ENCODE measurements at regions not wholly inside any gene's neighbourhood (a gene's known extent, or its start where the extent isn't known, plus 50 kb on each side); places are given as distances from the start of the nearest gene placed in this dataset.
A peak's percentile ranks its signal among the peaks of the same experiment; 100 is the strongest.

DNA sequence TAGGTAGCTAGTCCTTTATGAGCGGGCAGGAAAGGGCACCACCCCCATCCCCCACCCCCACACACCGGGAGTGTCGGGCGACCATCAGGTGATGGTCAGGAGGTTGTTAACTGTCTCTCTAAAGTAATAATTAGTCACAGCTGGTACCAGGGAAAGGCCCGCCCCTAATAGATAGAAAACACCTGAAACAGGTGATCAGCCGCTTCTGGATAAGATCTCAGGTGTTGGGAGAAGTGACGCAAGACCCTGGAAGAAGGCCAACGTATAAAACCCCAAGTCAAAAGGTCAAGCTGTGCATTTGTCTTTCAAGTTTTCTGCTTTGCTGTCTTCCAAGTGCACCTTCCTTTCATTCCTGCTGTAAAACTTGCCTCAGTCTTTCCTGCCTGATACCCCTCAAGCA lies 59.6 kb upstream of the LINC00305 start:
- no peaks in the 10 kb centered on the region for H3K79me2 ChIP-seq (ENCODE audit: insufficient read depth, low read length)
- H3K9me3 ChIP-seq (ENCODE audit: insufficient read depth, low read length, severe bottlenecking): no peaks in the 10 kb centered on the region
- TF ChIP-seq, protein P1, sequence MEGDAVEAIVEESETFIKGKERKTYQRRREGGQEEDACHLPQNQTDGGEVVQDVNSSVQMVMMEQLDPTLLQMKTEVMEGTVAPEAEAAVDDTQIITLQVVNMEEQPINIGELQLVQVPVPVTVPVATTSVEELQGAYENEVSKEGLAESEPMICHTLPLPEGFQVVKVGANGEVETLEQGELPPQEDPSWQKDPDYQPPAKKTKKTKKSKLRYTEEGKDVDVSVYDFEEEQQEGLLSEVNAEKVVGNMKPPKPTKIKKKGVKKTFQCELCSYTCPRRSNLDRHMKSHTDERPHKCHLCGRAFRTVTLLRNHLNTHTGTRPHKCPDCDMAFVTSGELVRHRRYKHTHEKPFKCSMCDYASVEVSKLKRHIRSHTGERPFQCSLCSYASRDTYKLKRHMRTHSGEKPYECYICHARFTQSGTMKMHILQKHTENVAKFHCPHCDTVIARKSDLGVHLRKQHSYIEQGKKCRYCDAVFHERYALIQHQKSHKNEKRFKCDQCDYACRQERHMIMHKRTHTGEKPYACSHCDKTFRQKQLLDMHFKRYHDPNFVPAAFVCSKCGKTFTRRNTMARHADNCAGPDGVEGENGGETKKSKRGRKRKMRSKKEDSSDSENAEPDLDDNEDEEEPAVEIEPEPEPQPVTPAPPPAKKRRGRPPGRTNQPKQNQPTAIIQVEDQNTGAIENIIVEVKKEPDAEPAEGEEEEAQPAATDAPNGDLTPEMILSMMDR (IDR thresholded peaks at IDR 0.05; ENCODE audit: borderline replicate concordance, extremely low read depth, low read length, poor library complexity, severe bottlenecking): no peak
- no peak for TF ChIP-seq EZH2 (IDR thresholded peaks at IDR 0.05; ENCODE audit: borderline replicate concordance, low read depth, low read length, severe bottlenecking)
- ATAC-seq (ENCODE audit: insufficient read depth, low read depth) (no peak), DNase-seq (no peak)
- H3K27ac ChIP-seq (ENCODE audit: low read length): no peak overlapping the region
- H3K4me1 ChIP-seq (ENCODE audit: insufficient read depth, low read length): peaks cover 7% of the 10 kb centered on the region
- H3K27me3 ChIP-seq (ENCODE audit: insufficient read depth, low read length, poor library complexity): no peaks in the 10 kb centered on the region
- H4K20me1 ChIP-seq (ENCODE audit: insufficient read depth, low read length): no peaks in the 10 kb centered on the region
- H2AFZ ChIP-seq (ENCODE audit: low read depth, low read length): peak overlapping the region; percentile 8
- H3K9ac ChIP-seq (ENCODE audit: low read depth, low read length): no peak overlapping the region
- no peak overlapping the region for H3K4me3 ChIP-seq (ENCODE audit: low read depth in 1 of 2, low read length in 2 of 2)
- H3K4me2 ChIP-seq (ENCODE audit: insufficient read depth, low read length): no peak overlapping the region
- no peaks in the 10 kb centered on the region for H3K36me3 ChIP-seq (ENCODE audit: insufficient read depth, low read length)

DNA sequence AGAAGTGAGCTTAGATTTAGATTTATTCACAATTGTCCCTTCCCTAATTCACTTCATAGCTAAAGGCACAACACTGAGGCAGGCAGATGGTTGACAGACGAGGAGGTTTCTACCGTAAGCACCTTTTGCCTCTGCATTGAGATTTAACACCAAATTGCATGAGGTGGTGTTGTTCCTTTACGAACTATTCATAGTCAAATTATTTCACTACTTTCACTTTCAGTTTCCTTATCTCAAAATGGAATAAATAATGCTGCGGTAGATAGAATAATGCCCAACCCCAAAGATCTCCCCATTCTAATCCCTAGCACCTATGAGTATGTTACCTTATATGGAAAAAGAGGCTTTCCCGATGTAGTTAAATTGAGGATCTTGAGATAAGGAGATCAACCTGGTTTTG lies 58.9 kb upstream of the LINC00305 start:
- DNase-seq: no peak
- Histone ChIP-seq H2AFZ (ENCODE audit: low read depth, low read length) (peak overlapping the region; percentile 8; the same call in 1 of the 2 replicates), H3K27ac (ENCODE audit: low read length) (no peak overlapping the region), H3K4me2 (ENCODE audit: insufficient read depth, low read length) (peak overlapping the region; percentile 58), H3K4me1 (ENCODE audit: insufficient read depth, low read length) (peaks cover 7% of the 10 kb centered on the region), H3K36me3 (ENCODE audit: insufficient read depth, low read length) (no peaks in the 10 kb centered on the region), H4K20me1 (ENCODE audit: insufficient read depth, low read length) (no peaks in the 10 kb centered on the region), H3K79me2 (ENCODE audit: insufficient read depth, low read length) (no peaks in the 10 kb centered on the region), H3K9me3 (ENCODE audit: insufficient read depth, low read length, severe bottlenecking) (no peaks in the 10 kb centered on the region), H3K27me3 (ENCODE audit: insufficient read depth, low read length, poor library complexity) (no peaks in the 10 kb centered on the region), H3K4me3 (ENCODE audit: low read depth in 1 of 2, low read length in 2 of 2) (peak overlapping the region in 1 of 2 experiments; percentile 42; a peak in 1 of 4 replicates), H3K9ac (ENCODE audit: low read depth, low read length) (no peak overlapping the region)
- TF ChIP-seq EZH2 (IDR thresholded peaks at IDR 0.05; ENCODE audit: borderline replicate concordance, low read depth, low read length, severe bottlenecking): no peak
- TF ChIP-seq, protein P1 (IDR thresholded peaks at IDR 0.05; ENCODE audit: borderline replicate concordance, extremely low read depth, low read length, poor library complexity, severe bottlenecking): no peak
- ATAC-seq (ENCODE audit: insufficient read depth, low read depth): peak; percentile 65; the same call in 2 of the 3 replicates

DNA sequence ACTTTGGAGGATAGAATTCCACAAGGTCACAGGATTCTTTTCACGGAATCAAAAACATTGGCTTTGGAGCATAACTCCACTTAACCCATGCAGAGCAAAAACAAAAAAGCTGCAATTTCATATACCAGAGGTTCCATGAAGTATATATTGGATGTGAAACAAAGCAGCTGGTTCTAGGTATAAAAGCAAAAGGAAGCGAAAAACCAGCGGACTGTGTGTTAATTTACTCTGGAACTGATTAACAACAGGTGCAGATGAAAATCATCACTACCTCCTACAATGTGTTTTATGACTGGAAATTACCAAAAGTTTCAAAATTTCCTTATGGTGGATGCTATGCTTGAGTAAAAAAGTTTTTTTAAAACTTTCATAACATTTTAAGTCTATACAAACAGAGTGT lies 54.4 kb upstream of the LINC00305 start:
- Histone ChIP-seq H3K4me2 (ENCODE audit: insufficient read depth, low read length) (no peak overlapping the region), H3K27me3 (ENCODE audit: insufficient read depth, low read length, poor library complexity) (peaks cover 6% of the 10 kb centered on the region), H3K4me1 (ENCODE audit: insufficient read depth, low read length) (peaks cover 7% of the 10 kb centered on the region), H4K20me1 (ENCODE audit: insufficient read depth, low read length) (no peaks in the 10 kb centered on the region), H2AFZ (ENCODE audit: low read depth, low read length) (no peak overlapping the region), H3K4me3 (ENCODE audit: low read depth in 1 of 2, low read length in 2 of 2) (no peak overlapping the region), H3K79me2 (ENCODE audit: insufficient read depth, low read length) (no peaks in the 10 kb centered on the region), H3K9me3 (ENCODE audit: insufficient read depth, low read length, severe bottlenecking) (no peaks in the 10 kb centered on the region), H3K36me3 (ENCODE audit: insufficient read depth, low read length) (no peaks in the 10 kb centered on the region), H3K27ac (ENCODE audit: low read length) (no peak overlapping the region), H3K9ac (ENCODE audit: low read depth, low read length) (no peak overlapping the region)
- no peak for DNase-seq
- no peak for ATAC-seq (ENCODE audit: insufficient read depth, low read depth)
- TF ChIP-seq, protein P1 (IDR thresholded peaks at IDR 0.05; ENCODE audit: borderline replicate concordance, extremely low read depth, low read length, poor library complexity, severe bottlenecking): no peak
- TF ChIP-seq EZH2 (IDR thresholded peaks at IDR 0.05; ENCODE audit: borderline replicate concordance, low read depth, low read length, severe bottlenecking): no peak

DNA sequence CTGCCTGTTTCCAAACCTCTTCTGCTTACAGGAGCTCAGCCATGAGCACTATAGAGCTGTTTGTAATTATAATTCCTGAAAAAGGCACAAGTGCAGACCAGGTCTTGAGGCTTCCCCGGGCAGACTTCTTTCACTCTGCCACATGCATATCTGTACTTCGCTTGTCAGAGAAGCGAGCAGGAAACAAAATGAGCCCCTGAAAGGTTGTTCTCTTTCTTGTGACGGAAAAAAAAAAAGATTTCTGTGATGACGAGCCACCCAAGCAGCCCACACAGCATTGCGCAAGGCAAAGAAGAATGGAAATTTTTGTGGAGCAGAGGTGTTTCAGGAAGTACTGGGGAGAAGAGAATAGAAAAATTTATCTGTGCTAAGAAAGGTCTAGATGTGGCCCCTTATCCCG lies 54.0 kb upstream of the LINC00305 start:
- TF ChIP-seq, protein P1 (IDR thresholded peaks at IDR 0.05; ENCODE audit: borderline replicate concordance, extremely low read depth, low read length, poor library complexity, severe bottlenecking): no peak
- TF ChIP-seq EZH2 (IDR thresholded peaks at IDR 0.05; ENCODE audit: borderline replicate concordance, low read depth, low read length, severe bottlenecking): no peak
- Histone ChIP-seq H3K4me3 (ENCODE audit: low read depth in 1 of 2, low read length in 2 of 2) (no peak overlapping the region), H2AFZ (ENCODE audit: low read depth, low read length) (no peak overlapping the region), H3K9ac (ENCODE audit: low read depth, low read length) (no peak overlapping the region), H3K4me2 (ENCODE audit: insufficient read depth, low read length) (no peak overlapping the region), H4K20me1 (ENCODE audit: insufficient read depth, low read length) (no peaks in the 10 kb centered on the region), H3K27ac (ENCODE audit: low read length) (no peak overlapping the region), H3K36me3 (ENCODE audit: insufficient read depth, low read length) (no peaks in the 10 kb centered on the region), H3K4me1 (ENCODE audit: insufficient read depth, low read length) (peaks cover 6% of the 10 kb centered on the region; the same call in 1 of the 2 replicates), H3K27me3 (ENCODE audit: insufficient read depth, low read length, poor library complexity) (peaks cover 6% of the 10 kb centered on the region), H3K79me2 (ENCODE audit: insufficient read depth, low read length) (no peaks in the 10 kb centered on the region), H3K9me3 (ENCODE audit: insufficient read depth, low read length, severe bottlenecking) (no peaks in the 10 kb centered on the region)
- DNase-seq (no peak), ATAC-seq (ENCODE audit: insufficient read depth, low read depth) (no peak)

Data from DND-41 (cell line).